WTC11 (cell line): ENCODE measurements at regions not wholly inside any gene's neighbourhood (a gene's known extent, or its start where the extent isn't known, plus 50 kb on each side); places are given as distances from the start of the nearest gene placed in this dataset.

Experiments used
- ATAC-seq: fragments of 200-7000 bp; cut with Tn5 transposase; 2 replicates; pipeline ENCODE4 v1.10.0; 2021; ENCODE audit warnings: mild to moderate bottlenecking, moderate library complexity
- CTCF ChIA-PET: fragments of 300-600 bp; sonication (Branson Sonifier 250); formaldehyde crosslinking; loops from one replicate; lab custom pipeline; 2021; ENCODE audit warnings: antibody characterized with exemption; lab: Charles Lee
- POLR2A ChIA-PET: fragments of 350-600 bp; sonication (Branson Sonifier 250); formaldehyde crosslinking; loops from one replicate; lab custom pipeline; 2021; ENCODE audit warnings: antibody characterized with exemption; lab: Charles Lee
- DNase-seq: peaks from one replicate; pipeline ENCODE4 v3.0.0; 2021; ENCODE audit warnings: low spot score
- H3K27ac Mint-ChIP-seq: 2 replicates; pipeline ENCODE4 v1.8.0; 2021; ENCODE audit warnings: mixed read lengths
- H3K27me3 Mint-ChIP-seq: 2 replicates; pipeline ENCODE4 v1.8.0; 2021; ENCODE audit warnings: low read depth, mild to moderate bottlenecking, moderate library complexity, mixed read lengths
- H3K36me3 Mint-ChIP-seq: 2 replicates; pipeline ENCODE4 v1.8.0; 2021; ENCODE audit warnings: mixed read lengths
- H3K4me1 Mint-ChIP-seq: 2 replicates; pipeline ENCODE4 v1.8.0; 2022; ENCODE audit warnings: mixed read lengths
- H3K4me3 Mint-ChIP-seq: 2 replicates; pipeline ENCODE4 v1.8.0; 2021; ENCODE audit warnings: mild to moderate bottlenecking, moderate library complexity, mixed read lengths
- H3K9me3 Mint-ChIP-seq: 2 replicates; pipeline ENCODE4 v1.8.0; 2021; ENCODE audit warnings: mixed read lengths
- AR ChIP-seq: fragments of 250-450 bp; sonication (Bioruptor Pico); IDR thresholded peaks from 2 replicates; pipeline ENCODE4 v1.9.0; 2021; ENCODE audit warnings: mild to moderate bottlenecking
- E2F1 ChIP-seq: sonication (generic); formaldehyde crosslinking; IDR thresholded peaks from 2 replicates; pipeline ENCODE4 v1.8.0; 2022; ENCODE audit warnings: mild to moderate bottlenecking, missing genetic modification reagents
- ERG ChIP-seq: fragments of 250-450 bp; sonication (Bioruptor Pico); IDR thresholded peaks from 2 replicates; pipeline ENCODE4 v1.8.0; 2021; ENCODE audit warnings: mild to moderate bottlenecking
- ESRRA ChIP-seq: sonication (generic); formaldehyde crosslinking; IDR thresholded peaks from 2 replicates; pipeline ENCODE4 v1.8.1; 2022; ENCODE audit warnings: mild to moderate bottlenecking, missing genetic modification reagents, borderline replicate concordance
- FOXK1 ChIP-seq: sonication (generic); formaldehyde crosslinking; IDR thresholded peaks from 2 replicates; pipeline ENCODE4 v1.8.0; 2022; ENCODE audit warnings: mild to moderate bottlenecking, moderate library complexity, missing genetic modification reagents
- GABPB1 ChIP-seq: sonication (generic); formaldehyde crosslinking; IDR thresholded peaks from 2 replicates; pipeline ENCODE4 v1.8.1; 2023; ENCODE audit warnings: mild to moderate bottlenecking, missing genetic modification reagents
- GRHL2 ChIP-seq: fragments of 250-450 bp; sonication (Bioruptor Pico); IDR thresholded peaks from 2 replicates; pipeline ENCODE4 v1.8.0; 2022; ENCODE audit warnings: mild to moderate bottlenecking, moderate library complexity; ENCODE audit not compliant: insufficient replicate concordance, severe bottlenecking
- HMGXB4 ChIP-seq: sonication (generic); formaldehyde crosslinking; IDR thresholded peaks from 2 replicates; pipeline ENCODE4 v1.8.1; 2023; ENCODE audit warnings: mild to moderate bottlenecking, moderate library complexity, missing genetic modification reagents
- IRF1 ChIP-seq: sonication (generic); formaldehyde crosslinking; IDR thresholded peaks from 2 replicates; pipeline ENCODE4 v1.8.0; 2023; ENCODE audit warnings: missing genetic modification reagents
- JUN ChIP-seq: sonication (generic); formaldehyde crosslinking; IDR thresholded peaks from 2 replicates; pipeline ENCODE4 v1.8.0; 2023; ENCODE audit warnings: mild to moderate bottlenecking, missing genetic modification reagents
- NR1H2 ChIP-seq: sonication (generic); formaldehyde crosslinking; IDR thresholded peaks from 2 replicates; pipeline ENCODE4 v1.9.0; 2021; ENCODE audit warnings: mild to moderate bottlenecking, moderate library complexity, missing genetic modification reagents
- NR2C2 ChIP-seq: sonication (generic); formaldehyde crosslinking; IDR thresholded peaks from 2 replicates; pipeline ENCODE4 v1.8.0; 2022; ENCODE audit warnings: mild to moderate bottlenecking, missing genetic modification reagents
- OVOL2 ChIP-seq: fragments of 250-450 bp; sonication (Bioruptor Pico); IDR thresholded peaks from 2 replicates; pipeline ENCODE4 v1.9.0; 2021; ENCODE audit warnings: mild to moderate bottlenecking, borderline replicate concordance
- PRDM15 ChIP-seq: sonication (generic); formaldehyde crosslinking; IDR thresholded peaks from 2 replicates; pipeline ENCODE4 v1.8.0; 2022; ENCODE audit warnings: missing genetic modification reagents
- SMAD3 ChIP-seq: sonication (generic); formaldehyde crosslinking; IDR thresholded peaks from 2 replicates; pipeline ENCODE4 v1.8.0; 2022; ENCODE audit warnings: missing genetic modification reagents, mild to moderate bottlenecking, borderline replicate concordance
- SMAD4 ChIP-seq: sonication (generic); formaldehyde crosslinking; IDR thresholded peaks from 2 replicates; pipeline ENCODE4 v1.8.0; 2022; ENCODE audit warnings: mild to moderate bottlenecking, missing genetic modification reagents
- SP1 ChIP-seq: sonication (generic); formaldehyde crosslinking; conservative IDR thresholded peaks from 2 replicates; pipeline ENCODE4 v1.8.1; 2022; ENCODE audit warnings: missing genetic modification reagents
- TEAD1 ChIP-seq: sonication (generic); formaldehyde crosslinking; IDR thresholded peaks from 2 replicates; pipeline ENCODE4 v1.8.0; 2022; ENCODE audit warnings: mild to moderate bottlenecking, missing genetic modification reagents
- TP53 ChIP-seq: sonication (generic); formaldehyde crosslinking; IDR thresholded peaks from 2 replicates; pipeline ENCODE4 v1.8.1; 2023; ENCODE audit warnings: mild to moderate bottlenecking, missing genetic modification reagents
- ZNF232 ChIP-seq: sonication (generic); formaldehyde crosslinking; IDR thresholded peaks from 2 replicates; pipeline ENCODE4 v1.8.0; 2022; ENCODE audit warnings: mild to moderate bottlenecking, missing genetic modification reagents
- ZNF263 ChIP-seq: sonication (generic); formaldehyde crosslinking; IDR thresholded peaks from 2 replicates; pipeline ENCODE4 v1.8.1; 2022; ENCODE audit warnings: low read depth, mild to moderate bottlenecking, moderate library complexity, missing genetic modification reagents
- ZNF396 ChIP-seq: fragments of 250-450 bp; sonication (Bioruptor Pico); IDR thresholded peaks from 2 replicates; pipeline ENCODE4 v1.8.0; 2021; ENCODE audit warnings: mild to moderate bottlenecking, moderate library complexity, borderline replicate concordance
- ZNF416 ChIP-seq: fragments of 250-450 bp; sonication (Bioruptor Pico); IDR thresholded peaks from 2 replicates; pipeline ENCODE4 v1.9.0; 2021; ENCODE audit warnings: mild to moderate bottlenecking, inconsistent platforms
- ZNF671 ChIP-seq: fragments of 250-450 bp; sonication (Bioruptor Pico); IDR thresholded peaks from 2 replicates; pipeline ENCODE4 v1.8.0; 2021; ENCODE audit warnings: mild to moderate bottlenecking

- no peaks in the 10 kb centered on the region for H3K9me3 Mint-ChIP-seq
- peaks cover 76% of the 10 kb centered on the region for H3K27me3 Mint-ChIP-seq
- no peaks in the 10 kb centered on the region for H3K36me3 Mint-ChIP-seq
- H3K4me3 Mint-ChIP-seq, result no peak overlapping the region
- H3K4me1 Mint-ChIP-seq, result no peaks in the 10 kb centered on the region
- DNase-seq, result no peak
- H3K27ac Mint-ChIP-seq, result no peak overlapping the region
- TF ChIP-seq TEAD1 (CRISPR knock-in tag), result no peak
- TF ChIP-seq ZNF671 (CRISPR knock-in tag), result no peak
- TF ChIP-seq SP1 (CRISPR knock-in tag), result no peak
- TF ChIP-seq ZNF416 (CRISPR knock-in tag), result no peak
- TF ChIP-seq SMAD4 (CRISPR knock-in tag), result no peak
- TF ChIP-seq, all 79 proteins: peak for 0
- POLR2A ChIA-PET, result no interaction called here
- CTCF ChIA-PET, result no interaction called here
- no peak for ATAC-seq
Measured at GRCh38 chr2:89820248-89820647, 1128.8 kb downstream of the RPIA start.

- Mint-ChIP-seq H3K36me3 (no peaks in the 10 kb centered on the region), H3K27ac (no peak overlapping the region), H3K4me1 (no peaks in the 10 kb centered on the region), H3K27me3 (peaks cover 73% of the 10 kb centered on the region), H3K4me3 (no peak overlapping the region), H3K9me3 (no peaks in the 10 kb centered on the region)
- POLR2A ChIA-PET, result no interaction called here
- CTCF ChIA-PET, result no interaction called here
- DNase-seq (no peak), ATAC-seq (no peak)
- TF ChIP-seq IRF1 (CRISPR knock-in tag) (no peak), OVOL2 (CRISPR knock-in tag) (no peak), PRDM15 (CRISPR knock-in tag) (no peak), NR1H2 (no peak), JUN (CRISPR knock-in tag) (no peak), AR (CRISPR knock-in tag) (no peak), ZNF263 (CRISPR knock-in tag) (no peak), GRHL2 (CRISPR knock-in tag) (no peak), ESRRA (CRISPR knock-in tag) (no peak), ZNF396 (CRISPR knock-in tag) (no peak), FOXK1 (CRISPR knock-in tag) (no peak), ZNF232 (CRISPR knock-in tag) (no peak), GABPB1 (CRISPR knock-in tag) (no peak), E2F1 (CRISPR knock-in tag) (no peak), NR2C2 (CRISPR knock-in tag) (no peak), SMAD3 (CRISPR knock-in tag) (no peak), ERG (CRISPR knock-in tag) (no peak), HMGXB4 (CRISPR knock-in tag) (no peak), TP53 (no peak)
Measured at GRCh38 chr2:89821455-89821945, 1130.0 kb downstream of the RPIA start.
